ENCODE measurements at regions not wholly inside any gene's neighbourhood (a gene's known extent, or its start where the extent isn't known, plus 50 kb on each side); places are given as distances from the start of the nearest gene placed in this dataset.
A peak's percentile ranks its signal among the peaks of the same experiment; 100 is the strongest.

GRCh38 chr5:86814315-86814714, 196.6 kb downstream of the COX7C start:
- no peak for DNase-seq (ENCODE audit: insufficient read length, low spot score)
- TF ChIP-seq CTCF (IDR thresholded peaks at IDR 0.05; ENCODE audit: insufficient read depth, missing control alignments) = no peak
- FAIRE-seq = no peak

GRCh38 chr5:86814907-86815306, 197.2 kb downstream of the COX7C start:
- DNase-seq (ENCODE audit: insufficient read length, low spot score) (no peak), FAIRE-seq (no peak)
- no peak for TF ChIP-seq CTCF (IDR thresholded peaks at IDR 0.05; ENCODE audit: insufficient read depth, missing control alignments)

- TF ChIP-seq CTCF (IDR thresholded peaks at IDR 0.05; ENCODE audit: insufficient read depth, missing control alignments) = no peak
- no peak for DNase-seq (ENCODE audit: insufficient read length, low spot score)
- FAIRE-seq = no peak
These were observed 206.9 kb downstream of the COX7C start for GRCh38 chr5:86824637-86825036.

- FAIRE-seq = no peak
- no peak for DNase-seq (ENCODE audit: insufficient read length, low spot score)
- no peak for TF ChIP-seq CTCF (IDR thresholded peaks at IDR 0.05; ENCODE audit: insufficient read depth, missing control alignments)
These were observed 213.4 kb downstream of the COX7C start for GRCh38 chr5:86831128-86831527.

- no peak for TF ChIP-seq CTCF (IDR thresholded peaks at IDR 0.05; ENCODE audit: insufficient read depth, missing control alignments)
- FAIRE-seq (peak; percentile 48), DNase-seq (ENCODE audit: insufficient read length, low spot score) (no peak)
These were observed 216.1 kb downstream of the COX7C start for GRCh38 chr5:86833868-86834267.

DNA sequence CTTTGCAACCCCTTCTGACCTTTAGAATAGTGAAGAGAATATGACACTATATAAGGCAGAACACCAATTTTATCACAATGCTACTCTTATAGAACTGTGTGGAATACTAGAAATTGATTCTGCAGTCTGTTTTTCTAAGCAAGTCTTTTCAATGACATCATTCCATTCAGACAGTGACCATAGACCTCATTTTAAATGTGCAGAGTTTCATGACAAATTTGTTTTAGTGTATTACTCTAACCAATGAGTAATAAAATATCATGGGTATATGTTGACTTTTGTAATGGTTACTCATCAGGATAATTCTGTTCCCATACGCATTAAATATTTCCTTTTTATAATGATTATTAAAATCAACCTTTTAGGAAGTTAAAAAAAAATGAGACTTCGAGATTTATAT, 219.9 kb downstream of the COX7C start:
- no peak for TF ChIP-seq CTCF (IDR thresholded peaks at IDR 0.05; ENCODE audit: insufficient read depth, missing control alignments)
- FAIRE-seq (no peak), DNase-seq (ENCODE audit: insufficient read length, low spot score) (no peak)

- no peak for TF ChIP-seq CTCF (IDR thresholded peaks at IDR 0.05; ENCODE audit: insufficient read depth, missing control alignments)
- FAIRE-seq = no peak
- DNase-seq (ENCODE audit: insufficient read length, low spot score) = no peak
These were observed 220.3 kb downstream of the COX7C start for GRCh38 chr5:86838083-86838482.
